Skin of body (tissue), 1 donor: ENCODE measurements at regions not wholly inside any gene's neighbourhood (a gene's known extent, or its start where the extent isn't known, plus 50 kb on each side); places are given as distances from the start of the nearest gene placed in this dataset.
A peak's percentile ranks its signal among the peaks of the same experiment; 100 is the strongest.
"Not testable (repeated sequence)": the region's sequence is repeated elsewhere in the genome, so short reads cannot be mapped to it uniquely, and the experiment has no call there.

ENCODE experiments used
- DNase-seq: peaks from one replicate; lab custom pipeline; 2025; lab: John Stamatoyannopoulos, UW

DNA sequence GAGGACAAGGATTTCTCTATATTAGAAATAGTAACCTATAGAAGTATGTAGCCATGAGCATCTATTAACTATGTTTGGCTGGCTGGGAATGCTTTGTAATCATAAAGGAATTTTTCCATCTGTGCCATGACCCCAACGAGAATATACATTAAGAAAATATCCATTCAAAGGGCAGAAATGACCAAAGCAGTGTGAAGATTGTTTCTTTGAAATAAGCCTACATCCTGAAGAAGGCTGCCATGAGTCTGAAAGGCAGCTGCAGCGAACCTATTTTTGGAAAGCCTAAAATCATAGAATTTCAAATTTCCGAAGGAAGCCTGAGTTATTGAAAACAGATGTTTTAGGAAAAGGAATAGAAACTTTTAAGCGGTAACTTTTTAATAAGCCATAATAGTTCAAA is 244.2 kb upstream of the FOXK1 start:
- no peak for DNase-seq

DNA sequence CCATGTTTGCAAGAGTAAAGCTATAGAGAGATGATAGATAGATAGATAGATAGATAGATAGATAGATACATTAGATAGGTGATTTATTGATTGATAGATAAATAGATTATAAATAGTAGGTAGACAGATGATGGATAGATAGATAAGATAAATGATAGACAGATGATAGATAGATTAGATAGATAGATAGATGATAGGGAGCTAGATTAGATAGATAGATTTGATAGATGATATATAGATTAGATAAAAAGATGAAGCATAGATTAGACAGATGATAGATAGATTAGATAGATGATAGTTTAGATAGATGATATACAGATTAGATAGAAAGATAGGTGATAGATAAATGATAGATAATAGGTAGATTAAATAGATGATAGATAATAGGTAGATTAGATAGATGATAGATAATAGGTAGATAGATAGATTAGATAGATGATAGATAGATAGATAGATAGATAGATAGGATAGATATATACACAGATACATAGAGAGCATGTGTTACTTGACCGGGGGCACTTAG is 243.3 kb upstream of the FOXK1 start:
- DNase-seq: no peak

DNA sequence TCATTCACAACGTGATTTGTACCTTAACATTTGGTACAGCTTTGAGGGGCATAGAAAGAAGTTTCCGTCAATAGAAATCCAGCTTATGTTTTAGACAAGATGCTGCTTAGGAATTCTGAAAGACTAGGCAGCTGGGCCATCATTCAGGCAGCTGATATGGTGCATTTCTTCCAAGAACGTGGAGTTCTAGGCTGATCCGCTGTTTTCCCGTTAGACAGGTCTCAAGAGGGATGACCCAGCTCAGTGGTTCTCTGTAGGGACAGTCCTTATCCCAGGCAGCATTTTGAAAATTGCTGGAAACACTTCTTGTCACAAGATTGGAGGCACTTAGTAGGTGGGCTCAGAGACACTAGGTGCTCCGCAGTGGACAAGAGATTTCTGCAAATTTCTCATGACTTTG is 242.7 kb upstream of the FOXK1 start:
- DNase-seq: no peak

DNA sequence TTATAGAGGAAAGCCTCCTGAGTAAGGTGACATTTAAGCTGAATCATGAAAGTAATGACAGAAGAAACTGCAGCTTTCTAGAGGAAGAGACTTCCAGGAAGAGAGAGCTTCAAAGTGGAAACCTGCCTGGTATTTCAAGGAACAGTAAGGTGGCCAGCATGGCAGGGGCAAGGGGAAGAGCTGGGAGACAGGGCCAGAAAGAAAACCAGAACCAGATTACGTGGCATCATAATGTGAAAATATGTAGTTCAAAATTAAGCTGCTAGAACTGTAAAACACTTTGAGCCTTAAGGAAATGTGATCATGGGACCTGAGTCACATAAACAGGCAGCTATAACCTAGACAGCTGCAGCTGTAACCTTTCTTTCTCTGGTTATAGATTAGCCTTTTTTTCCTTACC is 238.0 kb upstream of the FOXK1 start:
- no peak for DNase-seq

- DNase-seq: no peak
These were observed 236.3 kb upstream of the FOXK1 start for GRCh38 chr7:4445777-4446176.

DNA sequence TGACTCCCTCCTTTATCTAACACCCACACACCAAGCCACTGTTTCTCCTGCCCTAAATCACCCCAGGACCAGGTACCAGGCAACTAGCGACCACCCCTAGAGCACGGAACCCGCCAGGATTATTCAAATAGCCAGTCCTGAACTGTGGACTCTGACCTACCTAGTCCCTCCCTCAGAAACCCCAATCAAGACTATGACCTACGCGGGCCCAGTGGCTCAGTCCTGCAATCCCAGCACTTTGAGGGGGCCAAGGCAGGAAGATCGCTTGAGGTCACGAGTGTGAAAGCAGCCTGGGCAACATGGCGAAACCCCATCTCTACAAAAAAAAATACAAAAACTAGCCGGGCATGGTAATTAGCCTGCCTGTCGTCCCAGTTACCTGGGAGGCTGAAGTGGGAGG is 232.8 kb upstream of the FOXK1 start:
- no peak for DNase-seq

- DNase-seq: no peak
These were observed 231.6 kb upstream of the FOXK1 start for GRCh38 chr7:4450483-4450882.

DNA sequence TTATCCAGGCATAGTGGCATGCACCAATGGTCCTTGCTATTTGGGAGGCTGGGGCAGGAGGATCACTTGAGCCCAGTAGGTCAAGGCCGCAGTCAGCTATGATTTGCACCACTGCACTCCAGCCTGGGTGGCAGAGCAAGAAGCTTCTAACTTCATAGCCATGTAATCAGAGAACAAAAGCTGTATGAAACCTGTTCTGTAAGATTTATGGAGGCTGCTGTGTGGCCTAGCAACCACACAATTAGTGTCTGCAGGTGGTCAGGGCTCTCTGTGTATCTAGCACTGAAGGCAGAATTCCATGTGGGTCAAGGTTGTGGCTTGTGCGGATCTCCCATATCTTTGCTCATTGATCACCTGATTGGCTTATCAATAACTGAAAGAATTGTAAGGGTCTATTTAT is 221.5 kb upstream of the FOXK1 start:
- DNase-seq: no peak

- DNase-seq: no peak
These were observed 220.6 kb upstream of the FOXK1 start for GRCh38 chr7:4461531-4461930.

- no peak for DNase-seq
These were observed 213.6 kb upstream of the FOXK1 start for GRCh38 chr7:4468320-4469102.

DNA sequence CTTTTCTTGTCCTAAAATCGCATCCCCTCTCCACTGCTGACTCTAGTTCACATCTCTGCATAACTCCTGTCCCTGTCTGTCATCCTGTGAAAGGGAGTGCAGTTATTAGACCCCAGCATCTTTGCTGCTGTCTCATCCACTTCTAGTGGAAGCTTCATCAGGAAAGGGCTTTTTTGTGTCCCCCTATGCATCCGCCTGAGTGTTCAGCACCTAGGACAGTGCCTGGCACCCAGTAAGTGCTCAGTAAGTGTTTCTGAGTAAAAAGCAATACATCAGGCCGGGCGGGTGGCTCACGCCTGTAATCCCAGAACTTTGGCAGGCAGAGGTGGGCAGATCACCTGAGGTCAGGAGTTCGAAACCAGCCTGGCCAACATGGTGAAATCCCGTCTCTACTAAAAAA is 211.8 kb upstream of the FOXK1 start:
- no peak for DNase-seq

GRCh38 chr7:4472728-4473127 is 209.4 kb upstream of the FOXK1 start:
- DNase-seq: no peak

DNA sequence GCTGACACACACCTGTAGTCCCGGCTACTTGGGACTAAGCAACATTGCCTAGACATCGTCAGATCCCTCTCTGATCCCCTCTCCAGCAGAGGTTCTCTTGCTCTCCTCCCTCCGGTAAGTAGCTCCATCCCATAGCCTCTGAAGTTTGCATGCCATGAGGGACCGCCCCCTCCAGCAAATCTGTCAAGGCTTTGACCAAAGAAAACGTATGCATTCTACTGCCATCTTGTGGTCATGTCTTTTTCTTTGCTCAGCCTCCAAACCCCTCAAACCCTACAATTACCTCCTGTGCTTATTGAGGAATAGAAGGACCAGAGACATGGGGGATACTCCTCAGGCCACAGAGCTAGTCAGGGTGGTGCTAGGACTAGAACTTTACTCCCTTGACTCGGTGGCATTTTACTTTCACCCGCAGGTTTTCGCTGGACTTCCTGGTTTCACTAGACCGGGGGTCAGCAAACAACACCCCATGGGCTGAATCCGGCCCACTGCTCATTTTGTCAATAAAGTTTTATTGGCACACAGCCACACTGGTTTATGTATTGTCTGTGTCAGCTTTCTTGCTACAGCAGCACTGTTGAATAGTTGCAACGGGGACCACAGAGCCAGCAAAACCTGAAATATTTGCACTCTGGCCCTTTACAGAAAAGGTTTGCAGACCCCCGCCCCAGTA is 202.6 kb upstream of the FOXK1 start:
- DNase-seq: peak; percentile 15

DNA sequence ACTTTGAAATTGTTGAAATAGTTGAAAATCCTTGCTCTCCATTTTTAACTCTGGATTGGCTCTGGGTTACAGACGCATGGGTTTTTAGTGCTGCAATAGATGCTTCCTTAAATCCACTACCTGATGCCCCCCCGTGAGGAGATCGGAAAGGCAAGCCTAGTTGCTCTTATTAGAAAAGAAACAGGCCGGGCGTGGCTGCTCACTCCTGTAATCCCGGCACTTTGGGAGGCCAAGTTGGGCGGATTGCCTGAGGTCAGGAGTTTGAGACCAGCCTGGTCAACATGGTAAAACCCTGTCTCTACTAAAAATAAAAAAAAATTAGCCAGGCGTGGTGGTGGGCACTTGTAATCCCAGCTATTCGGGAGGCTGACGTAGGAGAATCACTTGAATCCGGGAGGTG is 202.0 kb upstream of the FOXK1 start:
- DNase-seq: not testable (repeated sequence)

GRCh38 chr7:4483851-4484250 is 198.2 kb upstream of the FOXK1 start:
- no peak for DNase-seq

- no peak for DNase-seq
These were observed 197.6 kb upstream of the FOXK1 start for GRCh38 chr7:4484545-4484944.

DNA sequence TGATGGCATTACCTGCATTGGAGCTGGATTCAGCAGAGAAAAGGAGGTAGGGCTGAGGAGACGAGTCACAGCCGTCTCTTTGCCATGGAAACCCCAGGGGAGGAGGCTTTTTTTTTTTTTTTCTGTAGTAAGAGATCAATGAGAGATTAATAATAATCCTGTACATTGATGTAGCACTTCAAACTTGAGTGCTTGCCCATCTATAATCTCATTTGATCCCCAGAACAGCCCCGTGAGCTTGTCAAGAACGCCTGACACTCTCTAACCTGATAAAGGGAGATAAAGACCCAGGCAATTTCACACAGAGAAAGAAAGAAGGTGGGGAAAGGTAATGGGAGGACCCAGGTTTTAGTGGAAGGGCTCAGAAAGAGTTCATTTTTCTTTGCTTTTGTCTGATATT is 195.2 kb upstream of the FOXK1 start:
- no peak for DNase-seq

DNA sequence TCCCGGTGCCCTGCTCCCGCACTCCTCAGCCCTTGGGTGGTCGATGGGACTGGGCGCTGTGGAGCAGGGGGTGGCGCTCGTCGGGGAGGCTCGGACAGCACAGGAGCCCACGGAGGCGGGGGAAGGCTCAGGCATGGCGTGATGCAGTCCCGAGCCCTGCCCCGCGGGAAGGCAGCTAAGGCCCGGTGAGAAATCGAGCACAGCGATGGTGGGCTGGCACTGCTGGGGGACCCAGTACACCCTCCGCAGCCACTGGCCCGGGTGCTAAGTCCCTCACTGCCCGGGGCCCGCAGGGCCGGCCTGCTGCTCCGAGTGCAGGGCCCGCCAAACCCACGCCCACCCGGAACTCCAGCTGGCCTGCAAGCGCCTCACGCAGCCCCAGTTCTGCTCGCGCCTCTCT is 185.2 kb upstream of the FOXK1 start:
- DNase-seq: not testable (repeated sequence)

DNA sequence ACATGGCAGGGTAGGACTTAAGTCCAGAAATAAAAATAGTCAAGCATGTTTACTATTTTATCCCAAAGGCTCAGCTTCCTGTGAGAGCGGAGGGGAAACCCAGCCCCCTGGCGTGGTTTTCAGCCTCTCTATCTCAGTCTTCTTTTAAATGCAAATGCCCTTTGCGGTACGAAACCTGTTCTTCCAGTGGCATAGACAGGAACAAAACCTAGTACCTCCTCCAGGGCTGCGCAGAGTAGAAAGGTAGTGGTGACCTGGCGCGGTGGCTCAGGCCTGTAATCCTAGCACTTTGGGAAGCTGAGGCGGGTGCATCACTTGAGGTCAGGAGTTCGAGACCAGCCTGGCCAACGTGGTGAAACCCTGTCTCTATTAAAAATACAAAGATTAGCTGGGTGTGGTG is 181.3 kb upstream of the FOXK1 start:
- DNase-seq: no peak

GRCh38 chr7:4507886-4508285 is 174.2 kb upstream of the FOXK1 start:
- not testable (repeated sequence) for DNase-seq

DNA sequence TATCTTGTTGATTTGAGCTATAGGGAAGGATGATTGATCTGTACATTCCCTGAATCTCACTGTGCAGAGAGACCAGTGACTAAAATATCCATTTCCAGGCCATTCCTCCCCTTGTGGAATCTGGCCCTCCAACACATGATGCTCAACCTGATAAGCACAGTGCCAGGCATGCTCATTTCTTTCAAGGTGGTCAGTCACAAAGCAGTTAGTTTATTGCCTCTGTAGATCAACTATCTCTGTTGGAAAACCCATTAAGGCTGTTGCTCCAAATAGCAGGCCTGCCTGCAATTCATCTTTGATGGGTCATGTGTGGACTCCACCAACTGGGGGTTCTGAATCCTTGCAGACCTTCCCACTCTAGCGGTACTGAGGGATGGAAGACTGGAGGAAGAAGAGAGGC is 168.6 kb upstream of the FOXK1 start:
- DNase-seq: no peak

DNA sequence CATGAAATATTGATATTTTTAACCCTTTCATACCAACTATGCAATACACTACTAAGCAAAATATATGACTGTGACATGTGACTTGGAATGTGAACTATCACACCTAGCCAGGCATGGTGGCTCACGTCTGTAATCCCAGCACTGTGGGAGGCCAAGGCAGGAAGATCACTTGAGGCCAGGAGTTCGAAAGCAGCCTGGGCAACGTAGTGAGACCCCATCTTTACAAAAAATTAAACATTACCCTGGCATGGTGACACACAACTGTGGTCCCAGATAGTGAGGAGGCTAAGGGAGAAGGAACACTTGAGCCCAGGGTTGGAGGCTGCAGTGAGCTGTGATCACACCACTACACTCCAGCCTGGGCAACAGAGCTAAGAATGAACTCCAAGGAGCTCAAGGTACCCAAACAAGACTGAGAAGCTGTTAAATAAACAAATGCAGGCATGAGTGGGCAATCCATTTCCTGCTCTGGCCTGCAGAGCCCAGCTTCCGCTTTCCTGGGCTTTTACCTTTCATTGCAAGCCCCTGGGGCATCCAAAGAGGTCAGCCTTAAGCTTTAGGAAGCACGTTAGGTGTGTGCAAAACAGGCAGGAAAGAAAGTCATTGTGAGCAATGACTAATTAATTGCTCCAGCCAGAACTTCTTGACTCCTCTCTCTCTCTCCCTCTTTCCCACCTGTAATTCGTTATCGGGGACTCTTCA is 162.1 kb upstream of the FOXK1 start:
- no peak for DNase-seq
